OCI-LY1 (cell line): ENCODE measurements at regions not wholly inside any gene's neighbourhood (a gene's known extent, or its start where the extent isn't known, plus 50 kb on each side); places are given as distances from the start of the nearest gene placed in this dataset.

Source experiments
- CTCF ChIP-seq: fragments of 200-600 bp; sonication (generic), shearing (Covaris generic); IDR thresholded peaks from 2 replicates; pipeline ENCODE4 v1.5.1; 2017; ENCODE audit warnings: mild to moderate bottlenecking, antibody characterized with exemption, low read length, moderate library complexity, mixed read lengths
- EZH2 ChIP-seq: fragments of 200-600 bp; sonication (generic), shearing (Covaris generic); IDR thresholded peaks from 2 replicates; pipeline ENCODE4 v1.8.0; 2017; ENCODE audit warnings: borderline replicate concordance, mixed run types, mild to moderate bottlenecking, antibody characterized with exemption, low read length, moderate library complexity, mixed read lengths

- TF ChIP-seq CTCF (no peak), EZH2 (no peak)
Observed at GRCh38 chr20:17888044-17888443, 80.5 kb downstream of the SNX5 start.
